ENCODE measurements at regions not wholly inside any gene's neighbourhood (a gene's known extent, or its start where the extent isn't known, plus 50 kb on each side); places are given as distances from the start of the nearest gene placed in this dataset.

- no peak for DNase-seq (ENCODE audit: low read depth in 2 of 2)
Observed at GRCh38 chr1:181863006-181863405, 198.5 kb downstream of the ZNF648 start.

GRCh38 chr1:181858135-181858534 lies 203.4 kb downstream of the ZNF648 start:
- no peak for DNase-seq (ENCODE audit: low read depth in 2 of 2)

Data from stimulated activated CD8-positive, alpha-beta memory T cell treated with anti-CD3 and anti-CD28 coated beads, Interleukin-15, amount 100 ng/mL, for 48 hours (primary cell).